ENCODE measurements at regions not wholly inside any gene's neighbourhood (a gene's known extent, or its start where the extent isn't known, plus 50 kb on each side); places are given as distances from the start of the nearest gene placed in this dataset.

- Histone ChIP-seq H3K27me3 (no peaks in the 10 kb centered on the region), H3K4me3 (no peak overlapping the region), H3K36me3 (no peaks in the 10 kb centered on the region), H3K4me1 (no peaks in the 10 kb centered on the region), H3K9me3 (no peaks in the 10 kb centered on the region), H3K27ac (no peak overlapping the region)
- DNase-seq (ENCODE audit: low spot score in 2 of 2): no peak
- intact Hi-C loops (cut with DNase I; ENCODE audit: low total_unique reads): no loop called here
- TF ChIP-seq CTCF (IDR thresholded peaks at IDR 0.05) (no peak), POLR2A (IDR thresholded peaks at IDR 0.05) (no peak), POLR2AphosphoS5 (IDR thresholded peaks at IDR 0.05) (no peak)
These were observed 225.3 kb downstream of the PTEN start for GRCh38 chr10:88088441-88089340.

- Histone ChIP-seq H3K27ac (no peak overlapping the region), H3K9me3 (no peaks in the 10 kb centered on the region), H3K27me3 (no peaks in the 10 kb centered on the region), H3K36me3 (no peaks in the 10 kb centered on the region), H3K4me1 (no peaks in the 10 kb centered on the region), H3K4me3 (no peak overlapping the region)
- TF ChIP-seq POLR2A (IDR thresholded peaks at IDR 0.05): no peak
- no peak for TF ChIP-seq POLR2AphosphoS5 (IDR thresholded peaks at IDR 0.05)
- TF ChIP-seq CTCF (IDR thresholded peaks at IDR 0.05): no peak
- intact Hi-C loops (cut with DNase I; ENCODE audit: low total_unique reads): no loop called here
- no peak for DNase-seq (ENCODE audit: low spot score in 2 of 2)
These were observed 226.1 kb downstream of the PTEN start for GRCh38 chr10:88089498-88089897.

GRCh38 chr10:88090568-88091214 is 227.3 kb downstream of the PTEN start:
- H3K36me3 ChIP-seq: no peaks in the 10 kb centered on the region
- TF ChIP-seq POLR2AphosphoS5 (IDR thresholded peaks at IDR 0.05) (no peak), CTCF (IDR thresholded peaks at IDR 0.05) (no peak), POLR2A (IDR thresholded peaks at IDR 0.05) (no peak)
- no peak overlapping the region for H3K27ac ChIP-seq
- no peaks in the 10 kb centered on the region for H3K4me1 ChIP-seq
- intact Hi-C loops (cut with DNase I; ENCODE audit: low total_unique reads): no loop called here
- H3K27me3 ChIP-seq: no peaks in the 10 kb centered on the region
- DNase-seq (ENCODE audit: low spot score in 2 of 2): no peak
- H3K4me3 ChIP-seq: no peak overlapping the region
- H3K9me3 ChIP-seq: no peaks in the 10 kb centered on the region

- DNase-seq (ENCODE audit: low spot score in 2 of 2): peak in 1 of 2 donors; percentile 57
- Histone ChIP-seq H3K27me3 (no peaks in the 10 kb centered on the region), H3K4me1 (no peaks in the 10 kb centered on the region), H3K9me3 (no peaks in the 10 kb centered on the region), H3K36me3 (no peaks in the 10 kb centered on the region), H3K27ac (no peak overlapping the region), H3K4me3 (no peak overlapping the region)
- TF ChIP-seq POLR2A (IDR thresholded peaks at IDR 0.05): no peak
- no peak for TF ChIP-seq CTCF (IDR thresholded peaks at IDR 0.05)
- peak in 1 of 3 donors; percentile 5 for TF ChIP-seq POLR2AphosphoS5 (IDR thresholded peaks at IDR 0.05)
- intact Hi-C loops (cut with DNase I; ENCODE audit: low total_unique reads): no loop called here
These were observed 228.2 kb downstream of the PTEN start for GRCh38 chr10:88091490-88092061.

GRCh38 chr10:88092265-88092664 is 228.8 kb downstream of the PTEN start:
- Histone ChIP-seq H3K9me3 (no peaks in the 10 kb centered on the region), H3K4me1 (no peaks in the 10 kb centered on the region), H3K4me3 (no peak overlapping the region), H3K36me3 (no peaks in the 10 kb centered on the region), H3K27me3 (no peaks in the 10 kb centered on the region), H3K27ac (no peak overlapping the region)
- DNase-seq (ENCODE audit: low spot score in 2 of 2): no peak
- intact Hi-C loops (cut with DNase I; ENCODE audit: low total_unique reads): no loop called here
- TF ChIP-seq POLR2A (IDR thresholded peaks at IDR 0.05) (no peak), POLR2AphosphoS5 (IDR thresholded peaks at IDR 0.05) (no peak), CTCF (IDR thresholded peaks at IDR 0.05) (no peak)
